IPS-15b (cell line): ENCODE measurements at regions not wholly inside any gene's neighbourhood (a gene's known extent, or its start where the extent isn't known, plus 50 kb on each side); places are given as distances from the start of the nearest gene placed in this dataset.

Experiments
- H3K27me3 ChIP-seq: one replicate; pipeline ENCODE4 v1.6.1; 2013; ENCODE audit warnings: low read length; ENCODE audit not compliant: control insufficient read depth, insufficient read depth
- H3K36me3 ChIP-seq: one replicate; pipeline ENCODE4 v1.6.1; 2013; ENCODE audit warnings: low read length; ENCODE audit not compliant: control insufficient read depth, insufficient read depth
- H3K4me1 ChIP-seq: one replicate; pipeline ENCODE4 v1.6.1; 2013; ENCODE audit warnings: mild to moderate bottlenecking, low read length; ENCODE audit not compliant: control insufficient read depth, insufficient read depth
- H3K4me3 ChIP-seq: one replicate; pipeline ENCODE4 v1.5.1; 2013; ENCODE audit warnings: low read depth, low read length
- H3K9ac ChIP-seq: one replicate; pipeline ENCODE4 v1.6.1; 2013; ENCODE audit warnings: low read depth, mild to moderate bottlenecking, low read length
- H3K9me3 ChIP-seq: one replicate; pipeline ENCODE4 v1.6.1; 2013; ENCODE audit warnings: mild to moderate bottlenecking, low read length; ENCODE audit not compliant: control insufficient read depth, insufficient read depth

GRCh38 chr22:49124608-49125007 is 703.1 kb downstream of the BRD1 start:
- Histone ChIP-seq H3K9me3 (no peaks in the 10 kb centered on the region), H3K9ac (no peak overlapping the region), H3K36me3 (no peaks in the 10 kb centered on the region), H3K4me1 (no peaks in the 10 kb centered on the region), H3K4me3 (no peak overlapping the region), H3K27me3 (no peaks in the 10 kb centered on the region)

GRCh38 chr22:49123621-49124192 is 704.0 kb downstream of the BRD1 start:
- no peaks in the 10 kb centered on the region for H3K27me3 ChIP-seq
- H3K4me3 ChIP-seq = no peak overlapping the region
- H3K9ac ChIP-seq = no peak overlapping the region
- no peaks in the 10 kb centered on the region for H3K4me1 ChIP-seq
- no peaks in the 10 kb centered on the region for H3K9me3 ChIP-seq
- no peaks in the 10 kb centered on the region for H3K36me3 ChIP-seq

- H3K4me1 ChIP-seq = no peaks in the 10 kb centered on the region
- H3K9me3 ChIP-seq = no peaks in the 10 kb centered on the region
- H3K9ac ChIP-seq = no peak overlapping the region
- H3K36me3 ChIP-seq = no peaks in the 10 kb centered on the region
- H3K4me3 ChIP-seq = no peak overlapping the region
- H3K27me3 ChIP-seq = no peaks in the 10 kb centered on the region
These were observed 708.1 kb downstream of the BRD1 start for GRCh38 chr22:49119551-49119952.

GRCh38 chr22:49118065-49118464 is 709.6 kb downstream of the BRD1 start:
- Histone ChIP-seq H3K27me3 (no peaks in the 10 kb centered on the region), H3K4me1 (no peaks in the 10 kb centered on the region), H3K9ac (no peak overlapping the region)

GRCh38 chr22:49117486-49117885 is 710.2 kb downstream of the BRD1 start:
- Histone ChIP-seq H3K36me3 (no peaks in the 10 kb centered on the region), H3K4me1 (no peaks in the 10 kb centered on the region), H3K27me3 (no peaks in the 10 kb centered on the region), H3K4me3 (no peak overlapping the region), H3K9me3 (no peaks in the 10 kb centered on the region), H3K9ac (no peak overlapping the region)

More at GRCh38 chr22:49118065-49118464, 709.6 kb downstream of the BRD1 start:
- Histone ChIP-seq H3K36me3 (no peaks in the 10 kb centered on the region), H3K9me3 (no peaks in the 10 kb centered on the region), H3K4me3 (no peak overlapping the region)

GRCh38 chr22:49116486-49117120 is 711.1 kb downstream of the BRD1 start:
- H3K9ac ChIP-seq = no peak overlapping the region
- H3K4me3 ChIP-seq = no peak overlapping the region
- H3K4me1 ChIP-seq = no peaks in the 10 kb centered on the region
- no peaks in the 10 kb centered on the region for H3K36me3 ChIP-seq
- H3K9me3 ChIP-seq = no peaks in the 10 kb centered on the region
- H3K27me3 ChIP-seq = no peaks in the 10 kb centered on the region

GRCh38 chr22:49116021-49116420 is 711.7 kb downstream of the BRD1 start:
- H3K9me3 ChIP-seq = no peaks in the 10 kb centered on the region
- H3K36me3 ChIP-seq = no peaks in the 10 kb centered on the region
- no peaks in the 10 kb centered on the region for H3K27me3 ChIP-seq

GRCh38 chr22:49115197-49115596 is 712.5 kb downstream of the BRD1 start:
- H3K36me3 ChIP-seq = no peaks in the 10 kb centered on the region
- no peaks in the 10 kb centered on the region for H3K4me1 ChIP-seq
- no peak overlapping the region for H3K4me3 ChIP-seq
- no peaks in the 10 kb centered on the region for H3K9me3 ChIP-seq
- H3K9ac ChIP-seq = no peak overlapping the region
- H3K27me3 ChIP-seq = no peaks in the 10 kb centered on the region

More at GRCh38 chr22:49116021-49116420, 711.7 kb downstream of the BRD1 start:
- no peak overlapping the region for H3K9ac ChIP-seq
- no peak overlapping the region for H3K4me3 ChIP-seq
- no peaks in the 10 kb centered on the region for H3K4me1 ChIP-seq

GRCh38 chr22:49113758-49114157 is 713.9 kb downstream of the BRD1 start:
- no peaks in the 10 kb centered on the region for H3K36me3 ChIP-seq
- no peaks in the 10 kb centered on the region for H3K27me3 ChIP-seq
- no peaks in the 10 kb centered on the region for H3K9me3 ChIP-seq
- no peaks in the 10 kb centered on the region for H3K4me1 ChIP-seq
- H3K9ac ChIP-seq = no peak overlapping the region
- no peak overlapping the region for H3K4me3 ChIP-seq

- no peak overlapping the region for H3K4me3 ChIP-seq
- H3K27me3 ChIP-seq = no peaks in the 10 kb centered on the region
- no peak overlapping the region for H3K9ac ChIP-seq
- no peaks in the 10 kb centered on the region for H3K4me1 ChIP-seq
- H3K36me3 ChIP-seq = no peaks in the 10 kb centered on the region
- H3K9me3 ChIP-seq = no peaks in the 10 kb centered on the region
These were observed 714.7 kb downstream of the BRD1 start for GRCh38 chr22:49112661-49113626.

- H3K4me3 ChIP-seq = no peak overlapping the region
- H3K9ac ChIP-seq = no peak overlapping the region
- H3K27me3 ChIP-seq = no peaks in the 10 kb centered on the region
These were observed 715.5 kb downstream of the BRD1 start for GRCh38 chr22:49112176-49112575.

More at GRCh38 chr22:49112176-49112575, 715.5 kb downstream of the BRD1 start:
- H3K9me3 ChIP-seq = no peaks in the 10 kb centered on the region
- H3K4me1 ChIP-seq = no peaks in the 10 kb centered on the region
- no peaks in the 10 kb centered on the region for H3K36me3 ChIP-seq
